Thymus (tissue), 11 donors: ENCODE measurements at regions not wholly inside any gene's neighbourhood (a gene's known extent, or its start where the extent isn't known, plus 50 kb on each side); places are given as distances from the start of the nearest gene placed in this dataset.

Experiments
- DNase-seq, 9 donors: peaks; one replicate each; pipeline ENCODE4 v3.0.0-alpha.2; 2013; ENCODE audit warnings: low spot score in 9 of 9, low read depth in 6 of 9, missing footprints in 1 of 9
- H3K27ac ChIP-seq, 2 donors: one replicate each; pipeline ENCODE4 v1.5.1; 2013; ENCODE audit warnings: control low read depth in 1 of 2, low read depth in 1 of 2, low read length in 1 of 2, mild to moderate bottlenecking in 1 of 2, moderate library complexity in 1 of 2
- H3K27me3 ChIP-seq, 2 donors: one replicate each; pipeline ENCODE4 v1.5.1; 2013; ENCODE audit warnings: low read length in 1 of 2; ENCODE audit not compliant: control insufficient read depth in 2 of 2, insufficient read depth in 1 of 2
- H3K36me3 ChIP-seq, 2 donors: one replicate each; pipeline ENCODE4 v1.5.1; 2013; ENCODE audit warnings: low read length in 1 of 2, mild to moderate bottlenecking in 1 of 2, moderate library complexity in 1 of 2; ENCODE audit not compliant: control insufficient read depth in 2 of 2, insufficient read depth in 2 of 2
- H3K4me1 ChIP-seq, 2 donors: one replicate each; pipeline ENCODE4 v1.5.1; 2013; ENCODE audit warnings: low read length in 2 of 2; ENCODE audit not compliant: control insufficient read depth in 2 of 2, insufficient read depth in 2 of 2
- H3K4me3 ChIP-seq, 2 donors: one replicate each; pipeline ENCODE4 v1.5.1; 2013; ENCODE audit warnings: low read length in 2 of 2, control low read depth in 1 of 2, mild to moderate bottlenecking in 1 of 2
- H3K9me3 ChIP-seq, 2 donors: one replicate each; pipeline ENCODE4 v1.5.1; 2013; ENCODE audit warnings: low read length in 1 of 2, mild to moderate bottlenecking in 1 of 2; ENCODE audit not compliant: control insufficient read depth in 2 of 2, insufficient read depth in 1 of 2
- WGBS: extraction: QIAGEN DNeasy Blood & Tissue Kit; methylation state at CpG from one replicate; pipeline ENCODE4 v1.1.7; 2013; 5-methylcytosine and 5-hydroxymethylcytosine counted together
- donor health status: healthy.

DNA sequence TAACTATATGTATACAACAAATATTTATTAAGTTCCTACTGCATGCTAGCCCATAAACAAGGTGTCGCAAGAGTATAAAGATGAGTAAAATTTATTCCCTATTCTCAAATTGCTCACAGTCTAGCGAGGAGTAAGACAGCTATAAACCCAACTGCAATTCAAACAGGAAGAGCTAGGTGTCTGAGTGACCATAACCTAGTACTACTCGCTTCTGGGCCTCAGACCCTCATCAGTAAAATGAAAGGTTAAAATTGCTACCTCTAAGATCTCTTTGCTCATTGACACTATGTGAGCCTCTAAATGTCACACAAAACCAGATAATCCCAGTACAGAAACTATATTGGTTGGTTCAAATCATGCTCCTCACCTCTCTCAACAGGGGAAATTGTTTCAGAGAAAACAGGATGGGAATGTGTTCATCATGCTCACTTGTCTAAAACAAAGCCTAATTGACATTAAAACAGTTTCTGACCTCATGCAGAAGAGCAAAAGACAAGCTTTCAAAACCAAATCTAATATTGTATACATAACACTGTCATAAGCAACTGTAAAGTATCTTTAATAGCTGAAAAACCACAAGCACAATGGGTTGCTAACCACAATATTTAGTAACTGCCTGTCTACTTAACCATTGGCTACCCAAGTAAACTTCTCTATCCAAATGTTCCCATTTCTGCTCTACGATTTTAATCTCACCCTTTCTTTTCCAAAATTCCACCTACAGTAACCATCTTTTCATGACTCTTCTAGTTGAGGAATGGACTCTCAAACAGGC is 264.6 kb upstream of the FMR1 start:
- Histone ChIP-seq H3K4me3 (no peak overlapping the region), H3K27ac (no peak overlapping the region), H3K4me1 (no peaks in the 10 kb centered on the region), H3K9me3 (no peaks in the 10 kb centered on the region), H3K27me3 (no peaks in the 10 kb centered on the region), H3K36me3 (no peaks in the 10 kb centered on the region)
- DNase-seq: no peak
- WGBS: 73% methylated on average over 4 of the region's 4 CpGs

DNA sequence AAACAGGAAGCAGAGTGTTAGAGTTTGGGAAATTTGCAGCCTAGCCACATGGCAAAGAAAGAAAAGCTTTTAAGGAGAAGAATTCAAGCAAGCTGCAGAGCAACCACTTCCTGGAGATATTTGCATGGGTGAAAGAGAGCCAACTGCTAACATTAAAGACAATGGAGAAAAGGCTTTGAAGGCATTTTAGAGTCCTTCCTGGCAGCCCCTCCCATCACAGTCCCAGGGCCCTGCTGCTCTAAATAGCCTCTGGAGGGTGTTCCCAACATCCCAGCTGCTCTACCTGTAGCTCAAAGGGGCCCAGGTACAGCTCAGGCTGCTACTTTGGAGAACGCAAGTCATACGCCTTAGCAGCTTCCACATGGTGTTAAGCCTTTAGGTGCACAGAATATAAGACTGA is 235.9 kb upstream of the FMR1 start:
- DNase-seq: peak in 1 of 9 donors; percentile 2
- 100% methylated on average over 2 of the region's 2 CpGs for WGBS
- no peaks in the 10 kb centered on the region for H3K9me3 ChIP-seq
- H3K27me3 ChIP-seq: no peaks in the 10 kb centered on the region
- H3K27ac ChIP-seq: no peak overlapping the region
- H3K4me3 ChIP-seq: no peak overlapping the region
- no peaks in the 10 kb centered on the region for H3K36me3 ChIP-seq
- H3K4me1 ChIP-seq: no peaks in the 10 kb centered on the region

DNA sequence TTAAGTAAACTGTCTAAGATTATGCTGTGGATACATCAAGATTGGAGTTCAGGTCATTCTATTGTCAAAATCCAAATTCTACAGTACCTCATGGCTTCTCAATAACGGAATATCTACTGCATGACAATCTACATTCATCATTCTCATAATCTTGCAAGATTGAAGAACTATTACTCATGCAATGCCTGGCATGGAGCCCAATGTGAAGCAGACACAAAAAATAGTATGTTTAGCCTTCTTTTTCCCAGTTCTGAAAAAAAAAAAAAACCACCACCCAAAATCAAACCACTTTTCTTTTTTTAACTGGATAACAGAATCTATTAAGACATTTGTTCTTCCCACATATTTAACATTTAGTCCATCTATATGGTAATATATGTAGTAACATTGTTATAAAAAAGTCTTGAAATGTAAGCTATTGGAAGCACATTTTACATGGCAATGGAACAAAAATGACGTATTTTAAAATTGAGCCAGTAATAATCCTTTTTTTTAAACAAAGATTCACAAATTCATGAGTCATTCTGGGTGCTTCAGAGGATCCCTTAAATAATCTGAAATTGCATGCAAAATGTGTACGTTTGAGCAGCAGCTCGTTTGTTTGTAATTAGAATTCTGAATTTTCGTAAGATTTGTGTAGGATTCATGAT is 232.2 kb upstream of the FMR1 start:
- Histone ChIP-seq H3K36me3 (no peaks in the 10 kb centered on the region), H3K27ac (no peak overlapping the region), H3K4me1 (no peaks in the 10 kb centered on the region), H3K9me3 (no peaks in the 10 kb centered on the region), H3K4me3 (no peak overlapping the region), H3K27me3 (no peaks in the 10 kb centered on the region)
- WGBS: 90% methylated on average over 5 of the region's 5 CpGs
- no peak for DNase-seq

- no peaks in the 10 kb centered on the region for H3K4me1 ChIP-seq
- no peak overlapping the region for H3K27ac ChIP-seq
- no peaks in the 10 kb centered on the region for H3K9me3 ChIP-seq
- no peak for DNase-seq
- H3K4me3 ChIP-seq: no peak overlapping the region
- 34% methylated on average over 4 of the region's 4 CpGs for WGBS
- no peaks in the 10 kb centered on the region for H3K36me3 ChIP-seq
- H3K27me3 ChIP-seq: no peaks in the 10 kb centered on the region
These were observed 231.5 kb upstream of the FMR1 start for GRCh38 chrX:147680251-147680650.

DNA sequence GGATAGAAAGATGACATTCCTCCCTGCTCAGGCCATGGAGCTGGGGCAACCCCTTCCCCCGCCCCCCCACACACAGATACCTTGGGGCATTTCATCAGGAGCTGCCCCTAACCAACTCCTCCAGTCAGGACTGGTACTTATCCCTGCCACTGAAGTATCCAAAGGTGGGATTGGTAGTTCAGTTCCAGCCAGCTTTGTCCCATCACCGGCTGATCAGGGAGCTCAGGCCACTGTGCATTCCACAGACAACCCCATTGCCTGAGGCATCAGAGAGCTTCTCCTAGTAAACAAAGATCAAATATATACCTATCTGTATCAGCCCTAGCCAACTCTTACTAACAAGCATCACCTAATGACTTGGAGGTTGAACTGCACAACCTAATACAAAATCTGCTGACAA is 218.2 kb upstream of the FMR1 start:
- Histone ChIP-seq H3K36me3 (no peaks in the 10 kb centered on the region), H3K9me3 (no peaks in the 10 kb centered on the region), H3K4me1 (no peaks in the 10 kb centered on the region), H3K4me3 (no peak overlapping the region), H3K27ac (no peak overlapping the region), H3K27me3 (no peaks in the 10 kb centered on the region)
- DNase-seq: no peak
- WGBS: 91% methylated on average over 2 of the region's 2 CpGs

GRCh38 chrX:147699061-147699460 is 212.7 kb upstream of the FMR1 start:
- no peaks in the 10 kb centered on the region for H3K27me3 ChIP-seq

DNA sequence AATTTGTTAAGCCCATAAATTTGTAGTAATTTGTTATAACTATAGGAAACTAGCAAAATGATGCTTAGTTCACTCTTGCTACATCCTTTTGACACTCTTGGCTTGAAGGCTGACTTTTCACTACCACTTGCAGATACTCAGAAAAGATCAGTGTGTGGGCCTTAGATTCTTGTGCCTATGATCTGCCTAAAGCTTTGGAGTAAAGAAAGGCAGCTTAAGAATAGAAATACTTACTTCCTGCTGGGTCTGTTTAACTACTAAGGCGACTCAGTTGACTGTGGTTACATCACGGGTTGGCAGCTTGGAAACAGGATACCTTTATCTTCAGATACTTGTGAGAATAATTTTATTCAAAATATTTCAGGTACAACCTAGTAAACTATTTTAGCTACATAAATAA is 201.4 kb upstream of the FMR1 start:
- no peaks in the 10 kb centered on the region for H3K36me3 ChIP-seq
- no peaks in the 10 kb centered on the region for H3K9me3 ChIP-seq
- H3K27ac ChIP-seq: no peak overlapping the region
- WGBS: 79% methylated on average over 2 of the region's 2 CpGs
- DNase-seq: peak in 1 of 9 donors; percentile 1
- no peaks in the 10 kb centered on the region for H3K4me1 ChIP-seq
- H3K27me3 ChIP-seq: no peaks in the 10 kb centered on the region
- no peak overlapping the region for H3K4me3 ChIP-seq

More at GRCh38 chrX:147699061-147699460, 212.7 kb upstream of the FMR1 start:
- no peaks in the 10 kb centered on the region for H3K4me1 ChIP-seq
- no peaks in the 10 kb centered on the region for H3K36me3 ChIP-seq
- DNase-seq: no peak
- WGBS: 84% methylated on average over 2 of the region's 2 CpGs
- H3K4me3 ChIP-seq: no peak overlapping the region
- no peak overlapping the region for H3K27ac ChIP-seq
- no peaks in the 10 kb centered on the region for H3K9me3 ChIP-seq

DNA sequence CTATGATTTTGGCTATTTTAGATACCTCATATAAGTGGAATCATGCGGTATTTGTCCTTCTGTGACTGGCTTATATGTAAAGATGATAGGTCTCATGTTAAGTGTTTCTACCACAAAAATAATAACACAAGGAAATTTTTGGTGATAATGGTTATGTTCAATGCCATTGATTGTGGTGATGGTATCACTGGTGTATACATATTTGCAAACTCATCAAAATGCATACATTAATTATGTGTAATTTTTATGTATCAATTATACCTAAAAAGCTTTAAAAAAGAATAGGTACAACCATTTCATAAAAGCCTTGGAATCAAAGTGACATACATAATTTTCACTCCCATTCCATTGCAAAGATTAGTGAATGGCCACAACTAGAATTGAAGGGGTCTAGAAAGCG is 178.3 kb upstream of the FMR1 start:
- Histone ChIP-seq H3K27ac (no peak overlapping the region), H3K27me3 (no peaks in the 10 kb centered on the region), H3K4me3 (no peak overlapping the region), H3K9me3 (no peaks in the 10 kb centered on the region), H3K36me3 (no peaks in the 10 kb centered on the region), H3K4me1 (peaks cover 0 to 4% of the 10 kb centered on the region in 2 donors)
- DNase-seq: no peak
- 96% methylated on average over 2 of the region's 2 CpGs for WGBS

- no peaks in the 10 kb centered on the region for H3K9me3 ChIP-seq
- H3K27me3 ChIP-seq: no peaks in the 10 kb centered on the region
- H3K4me3 ChIP-seq: no peak overlapping the region
- no peak for DNase-seq
- H3K36me3 ChIP-seq: no peaks in the 10 kb centered on the region
- no peak overlapping the region for H3K27ac ChIP-seq
- H3K4me1 ChIP-seq: peaks cover 0 to 4% of the 10 kb centered on the region in 2 donors
These were observed 176.4 kb upstream of the FMR1 start for GRCh38 chrX:147735364-147735763.
